H9 (cell line): ENCODE measurements at regions not wholly inside any gene's neighbourhood (a gene's known extent, or its start where the extent isn't known, plus 50 kb on each side); places are given as distances from the start of the nearest gene placed in this dataset.

ENCODE experiments used
- DNase-seq: peaks from one replicate; pipeline ENCODE4 v3.0.0-alpha.2; 2017
- H2AFZ ChIP-seq: one replicate; pipeline ENCODE4 v1.6.1; 2013; ENCODE audit warnings: mild to moderate bottlenecking, low read length, control low read depth, moderate library complexity
- H2AK5ac ChIP-seq: 2 replicates; pipeline ENCODE4 v1.6.1; 2013; ENCODE audit warnings: low read length, control low read depth, mixed read lengths; ENCODE audit not compliant: insufficient read length
- H2BK120ac ChIP-seq: one replicate; pipeline ENCODE4 v1.6.1; 2013; ENCODE audit warnings: low read depth, mild to moderate bottlenecking, low read length, control low read depth, inconsistent platforms; ENCODE audit not compliant: poor library complexity, severe bottlenecking
- H2BK12ac ChIP-seq: 2 replicates; pipeline ENCODE4 v1.6.1; 2013; ENCODE audit warnings: low read length, control low read depth, mixed read lengths, low read depth; ENCODE audit not compliant: insufficient read length
- H2BK15ac ChIP-seq: 2 replicates; pipeline ENCODE4 v1.6.1; 2013; ENCODE audit warnings: low read depth, low read length, control low read depth
- H2BK20ac ChIP-seq: one replicate; pipeline ENCODE4 v1.6.1; 2013; ENCODE audit warnings: low read depth, mild to moderate bottlenecking, low read length, control low read depth, inconsistent platforms; ENCODE audit not compliant: poor library complexity, severe bottlenecking
- H2BK5ac ChIP-seq: 2 replicates; pipeline ENCODE4 v1.6.1; 2013; ENCODE audit warnings: low read length, control low read depth, mixed read lengths; ENCODE audit not compliant: insufficient read length
- H3K14ac ChIP-seq: 2 replicates; pipeline ENCODE4 v1.6.1; 2013; ENCODE audit warnings: low read length, control low read depth; ENCODE audit not compliant: insufficient read depth
- H3K18ac ChIP-seq: 2 replicates; pipeline ENCODE4 v1.6.1; 2013; ENCODE audit warnings: low read depth, mild to moderate bottlenecking, mixed read lengths, low read length, control low read depth; ENCODE audit not compliant: insufficient read length
- H3K23ac ChIP-seq: 2 replicates; pipeline ENCODE4 v1.6.1; 2013; ENCODE audit warnings: low read length, control low read depth, mixed read lengths, low read depth; ENCODE audit not compliant: insufficient read length
- H3K23me2 ChIP-seq: 2 replicates; pipeline ENCODE4 v1.6.1; 2013; ENCODE audit warnings: low read depth, mild to moderate bottlenecking, mixed read lengths, low read length, control low read depth; ENCODE audit not compliant: insufficient read length, poor library complexity, severe bottlenecking
- H3K27ac ChIP-seq: 2 replicates; pipeline ENCODE4 v1.5.1; 2013; ENCODE audit warnings: low read length, control low read depth, mixed read lengths, low read depth; ENCODE audit not compliant: insufficient read length
- H3K27me3 ChIP-seq: 2 replicates; pipeline ENCODE4 v1.6.1; 2013; ENCODE audit warnings: low read length, control low read depth, inconsistent platforms; ENCODE audit not compliant: insufficient read depth
- H3K4ac ChIP-seq: 2 replicates; pipeline ENCODE4 v1.6.1; 2013; ENCODE audit warnings: low read depth, mild to moderate bottlenecking, control low read depth, inconsistent platforms, low read length, moderate library complexity
- H3K4me1 ChIP-seq: 2 replicates; pipeline ENCODE4 v1.6.1; 2013; ENCODE audit warnings: low read length, control low read depth, inconsistent platforms; ENCODE audit not compliant: insufficient read depth
- H3K4me2 ChIP-seq: 2 replicates; pipeline ENCODE4 v1.6.1; 2013; ENCODE audit warnings: low read length, control low read depth, mixed read lengths; ENCODE audit not compliant: insufficient read length, insufficient read depth
- H3K56ac ChIP-seq: 2 replicates; pipeline ENCODE4 v1.6.1; 2013; ENCODE audit warnings: low read depth, mild to moderate bottlenecking, mixed read lengths, low read length, control low read depth; ENCODE audit not compliant: insufficient read length
- H3K79me1 ChIP-seq: 2 replicates; pipeline ENCODE4 v1.6.1; 2013; ENCODE audit warnings: low read depth, mild to moderate bottlenecking, moderate library complexity, low read length, control low read depth, inconsistent platforms; ENCODE audit not compliant: insufficient read depth, poor library complexity, severe bottlenecking
- H3K79me2 ChIP-seq: 2 replicates; pipeline ENCODE4 v1.6.1; 2013; ENCODE audit warnings: low read length, control low read depth, inconsistent platforms; ENCODE audit not compliant: insufficient read depth
- H3K9ac ChIP-seq: 2 replicates; pipeline ENCODE4 v1.6.1; 2013; ENCODE audit warnings: low read length, control low read depth, mixed read lengths; ENCODE audit not compliant: insufficient read length; ENCODE audit errors: extremely low read depth
- H3K9me3 ChIP-seq: one replicate; pipeline ENCODE4 v1.6.1; 2013; ENCODE audit warnings: low read depth, low read length, inconsistent platforms; ENCODE audit not compliant: control insufficient read depth
- H3T11ph ChIP-seq: one replicate; pipeline ENCODE4 v1.6.1; 2013; ENCODE audit warnings: mild to moderate bottlenecking, low read length, control low read depth, inconsistent platforms
- H4K20me1 ChIP-seq: one replicate; pipeline ENCODE4 v1.6.1; 2013; ENCODE audit not compliant: control insufficient read depth, insufficient read length, insufficient read depth
- H4K5ac ChIP-seq: 2 replicates; pipeline ENCODE4 v1.6.1; 2013; ENCODE audit warnings: low read depth, mild to moderate bottlenecking, mixed read lengths, low read length, control low read depth; ENCODE audit not compliant: insufficient read length
- H4K8ac ChIP-seq: replicated peaks from 2 replicates; pipeline ENCODE4 v1.6.1; 2013; ENCODE audit warnings: low read length, control low read depth, mixed read lengths, low read depth; ENCODE audit not compliant: insufficient read length
- H4K91ac ChIP-seq: 2 replicates; pipeline ENCODE4 v1.6.1; 2013; ENCODE audit warnings: low read depth, mild to moderate bottlenecking, moderate library complexity, mixed read lengths, low read length, control low read depth; ENCODE audit not compliant: insufficient read length
- H3K27ac Mint-ChIP-seq, 3 experiments: 2 replicates in 2 of 3; 3 replicates in 1 of 3; pipeline ENCODE4 v1.8.0; 2020 to 2021; ENCODE audit warnings: mixed read lengths in 3 of 3, mild to moderate bottlenecking in 1 of 3, moderate library complexity in 1 of 3
- H3K27me3 Mint-ChIP-seq: 2 replicates; pipeline ENCODE4 v1.8.0; 2021; ENCODE audit warnings: low read depth, mild to moderate bottlenecking, moderate library complexity, mixed read lengths
- H3K36me3 Mint-ChIP-seq, 3 experiments: 2 replicates in 2 of 3; 3 replicates in 1 of 3; pipeline ENCODE4 v1.8.0; 2020 to 2021; ENCODE audit warnings: low read depth in 3 of 3, mixed read lengths in 3 of 3; ENCODE audit not compliant: insufficient read depth in 1 of 3
- H3K4me1 Mint-ChIP-seq, 2 experiments: 2 replicates each; pipeline ENCODE4 v1.8.0; 2020; ENCODE audit warnings: mixed read lengths in 2 of 2
- H3K4me3 Mint-ChIP-seq, 2 experiments: 2 replicates in 1 of 2; 3 replicates in 1 of 2; pipeline ENCODE4 v1.8.0; 2020 to 2021; ENCODE audit warnings: mild to moderate bottlenecking in 2 of 2, mixed read lengths in 2 of 2, moderate library complexity in 1 of 2
- H3K9me3 Mint-ChIP-seq, 2 experiments: 2 replicates in 1 of 2; 3 replicates in 1 of 2; pipeline ENCODE4 v1.8.0; 2020; ENCODE audit warnings: mild to moderate bottlenecking in 2 of 2, mixed read lengths in 2 of 2, moderate library complexity in 1 of 2
- CTCF ChIP-seq: fragments of 200-600 bp; sonication (generic); conservative IDR thresholded peaks from 3 replicates; pipeline ENCODE4 v1.8.0; 2021; ENCODE audit warnings: antibody characterized with exemption, mild to moderate bottlenecking
- WGBS: extraction: QIAGEN DNeasy Blood & Tissue Kit; methylation state at CpG from one replicate; pipeline ENCODE4 v1.1.7; 2013; ENCODE audit warnings: missing lambda C conversion rate, low lambda C conversion rate, mixed read lengths; ENCODE audit not compliant: insufficient read length; ENCODE audit errors: extremely low coverage; 5-methylcytosine and 5-hydroxymethylcytosine counted together

- TF ChIP-seq CTCF, result no peak
- Histone ChIP-seq H2BK15ac (no peak overlapping the region), H3K9ac (no peak overlapping the region), H3K79me1 (no peaks in the 10 kb centered on the region), H4K8ac (no peak overlapping the region), H3K27ac (no peak overlapping the region), H3K4me1 (no peaks in the 10 kb centered on the region), H3K4me2 (no peak overlapping the region), H3K4ac (no peak overlapping the region), H3K18ac (no peak overlapping the region), H3K27me3 (no peaks in the 10 kb centered on the region), H2BK120ac (no peak overlapping the region), H2AFZ (no peak overlapping the region), H3K9me3 (no peaks in the 10 kb centered on the region), H3K14ac (no peak overlapping the region), H4K5ac (no peak overlapping the region), H4K20me1 (no peaks in the 10 kb centered on the region), H3K23ac (no peak overlapping the region), H2BK5ac (no peak overlapping the region), H2BK20ac (no peak overlapping the region), H3K23me2 (no peaks in the 10 kb centered on the region), H3K56ac (no peak overlapping the region), H2AK5ac (no peak overlapping the region), H3T11ph (no peak overlapping the region), H2BK12ac (no peak overlapping the region), H3K79me2 (no peaks in the 10 kb centered on the region), H4K91ac (no peak overlapping the region)
- no peaks in the 10 kb centered on the region for H3K9me3 Mint-ChIP-seq
- no CpG with 5 or more reads among the region's 2 CpGs for WGBS
- DNase-seq, result no peak
- H3K4me3 Mint-ChIP-seq, result no peak overlapping the region
- no peaks in the 10 kb centered on the region; a peak in 1 of 7 replicates for H3K36me3 Mint-ChIP-seq
- no peak overlapping the region for H3K27ac Mint-ChIP-seq
- H3K4me1 Mint-ChIP-seq, result peaks cover 2% of the 10 kb centered on the region in 2 experiments; a peak in 2 of 4 replicates
- H3K27me3 Mint-ChIP-seq, result no peaks in the 10 kb centered on the region
Observed at GRCh38 chr4:176999935-177000543, 207.3 kb upstream of the VEGFC start.
